HFFc6 (cell line): ENCODE measurements at regions not wholly inside any gene's neighbourhood (a gene's known extent, or its start where the extent isn't known, plus 50 kb on each side); places are given as distances from the start of the nearest gene placed in this dataset.

Source experiments
- DNase-seq: peaks from one replicate; pipeline ENCODE4 v3.0.0-alpha.2; 2018
- H3K27ac Mint-ChIP-seq: 2 replicates; pipeline ENCODE4 v1.8.0; 2020; ENCODE audit warnings: mild to moderate bottlenecking, mixed read lengths
- H3K27me3 Mint-ChIP-seq: 2 replicates; pipeline ENCODE4 v1.8.0; 2021; ENCODE audit warnings: mild to moderate bottlenecking, moderate library complexity, mixed read lengths; ENCODE audit not compliant: insufficient read depth
- H3K36me3 Mint-ChIP-seq: 2 replicates; pipeline ENCODE4 v1.8.0; 2021; ENCODE audit warnings: low read depth, mixed read lengths
- H3K4me1 Mint-ChIP-seq: 2 replicates; pipeline ENCODE4 v1.8.0; 2020; ENCODE audit warnings: low read depth, mixed read lengths
- H3K4me3 Mint-ChIP-seq: 2 replicates; pipeline ENCODE4 v1.8.0; 2020; ENCODE audit warnings: mild to moderate bottlenecking, moderate library complexity, mixed read lengths
- H3K9me3 Mint-ChIP-seq: 2 replicates; pipeline ENCODE4 v1.8.0; 2020; ENCODE audit warnings: mild to moderate bottlenecking, mixed read lengths
- CTCF ChIP-seq: fragments of 200-600 bp; sonication (generic); IDR thresholded peaks from 2 replicates; pipeline ENCODE4 v1.5.0; 2021; ENCODE audit warnings: antibody characterized with exemption, mild to moderate bottlenecking

GRCh38 chr11:69386594-69387408 lies 92.8 kb downstream of the MYEOV start:
- Mint-ChIP-seq H3K9me3 (peaks cover 23% of the 10 kb centered on the region), H3K4me1 (peaks cover 11% of the 10 kb centered on the region), H3K36me3 (peaks cover 35% of the 10 kb centered on the region), H3K27me3 (peaks cover 2% of the 10 kb centered on the region; the same call in 1 of the 2 replicates), H3K4me3 (no peak overlapping the region), H3K27ac (no peak overlapping the region)
- DNase-seq, result no peak
- TF ChIP-seq CTCF, result no peak

- Mint-ChIP-seq H3K4me3 (no peak overlapping the region), H3K36me3 (peaks cover 31% of the 10 kb centered on the region)
- no peak for TF ChIP-seq CTCF
Measured at GRCh38 chr11:69387409-69387885, 93.5 kb downstream of the MYEOV start.

GRCh38 chr11:69388210-69388609 lies 93.3 kb upstream of the LINC01488 start:
- H3K27ac Mint-ChIP-seq, result no peak overlapping the region
- peaks cover 9% of the 10 kb centered on the region for H3K4me1 Mint-ChIP-seq
- peaks cover 31% of the 10 kb centered on the region for H3K36me3 Mint-ChIP-seq
- H3K9me3 Mint-ChIP-seq, result peaks cover 23% of the 10 kb centered on the region
- TF ChIP-seq CTCF, result no peak
- DNase-seq, result no peak
- 0 out of 2 replicates have a peak, but pooled peaks cover 2% of the 10 kb centered on the region for H3K27me3 Mint-ChIP-seq
- H3K4me3 Mint-ChIP-seq, result no peak overlapping the region

More at GRCh38 chr11:69387409-69387885, 93.5 kb downstream of the MYEOV start:
- peaks cover 23% of the 10 kb centered on the region for H3K9me3 Mint-ChIP-seq
- peaks cover 9% of the 10 kb centered on the region for H3K4me1 Mint-ChIP-seq
- H3K27ac Mint-ChIP-seq, result no peak overlapping the region
- H3K27me3 Mint-ChIP-seq, result 0 out of 2 replicates have a peak, but pooled peaks cover 2% of the 10 kb centered on the region
- no peak for DNase-seq

DNA sequence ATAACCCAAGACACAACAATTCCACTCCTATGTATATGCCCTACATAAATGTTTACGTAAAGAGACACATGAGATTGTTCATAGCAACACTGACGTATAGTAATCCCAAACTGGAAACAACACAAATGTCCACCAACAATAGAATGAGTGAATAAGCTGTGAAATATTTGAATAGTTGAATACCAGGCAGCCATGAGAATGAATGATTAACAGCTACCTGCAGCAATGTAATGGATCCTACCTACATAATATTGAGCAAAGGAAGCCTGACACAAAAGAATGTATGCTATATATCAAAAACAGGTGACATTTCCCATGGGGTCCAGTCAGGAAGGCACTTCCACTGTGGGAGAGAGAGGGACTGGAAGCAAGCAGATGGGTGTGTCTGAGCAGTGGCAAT lies 92.8 kb upstream of the LINC01488 start:
- Mint-ChIP-seq H3K4me3 (no peak overlapping the region), H3K36me3 (peaks cover 31% of the 10 kb centered on the region), H3K9me3 (peaks cover 23% of the 10 kb centered on the region), H3K4me1 (peaks cover 9% of the 10 kb centered on the region), H3K27me3 (0 out of 2 replicates have a peak, but pooled peaks cover 2% of the 10 kb centered on the region), H3K27ac (no peak overlapping the region)
- no peak for DNase-seq
- no peak for TF ChIP-seq CTCF

GRCh38 chr11:69390561-69390960 lies 90.9 kb upstream of the LINC01488 start:
- Mint-ChIP-seq H3K4me1 (peaks cover 9% of the 10 kb centered on the region), H3K36me3 (peaks cover 31% of the 10 kb centered on the region), H3K9me3 (peaks cover 23% of the 10 kb centered on the region), H3K4me3 (no peak overlapping the region), H3K27me3 (no peaks in the 10 kb centered on the region), H3K27ac (no peak overlapping the region)
- no peak for TF ChIP-seq CTCF
- no peak for DNase-seq
